GM12892 (cell line): ENCODE measurements at regions not wholly inside any gene's neighbourhood (a gene's known extent, or its start where the extent isn't known, plus 50 kb on each side); places are given as distances from the start of the nearest gene placed in this dataset.

Source experiments
- POLR2A ChIP-seq: IDR thresholded peaks from 2 replicates; pipeline ENCODE4 v1.6.1; 2011; ENCODE audit warnings: low read depth, low read length, control low read depth
- POLR2AphosphoS5 ChIP-seq: IDR thresholded peaks from 2 replicates; pipeline ENCODE4 v1.6.1; 2011; ENCODE audit warnings: low read depth, low read length, control low read depth
- TAF1 ChIP-seq: IDR thresholded peaks from 2 replicates; pipeline ENCODE4 v1.6.1; 2011; ENCODE audit warnings: low read depth, mild to moderate bottlenecking, control low read depth, low read length, borderline replicate concordance

DNA sequence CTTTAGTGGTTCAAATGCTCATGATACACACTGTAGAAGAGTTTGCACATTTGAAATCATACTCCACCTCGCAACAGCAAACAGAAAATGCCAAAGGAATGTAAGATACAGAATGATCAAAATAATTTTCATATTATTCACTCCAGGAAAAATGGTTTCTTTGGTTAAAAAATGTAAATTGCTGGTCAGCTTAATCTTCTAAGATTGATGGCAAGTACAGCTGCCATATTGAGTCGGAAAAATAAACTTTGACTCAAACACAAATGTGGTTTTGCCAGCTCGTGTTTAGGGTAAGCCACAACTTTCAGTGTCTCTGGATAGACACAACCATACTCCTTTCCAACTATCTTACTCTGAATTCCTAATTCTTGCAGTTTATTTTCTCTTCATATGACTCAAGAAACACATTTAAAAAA lies 154.9 kb upstream of the SMIM21 start:
- TF ChIP-seq POLR2AphosphoS5 (no peak), TAF1 (no peak), POLR2A (no peak)
